AG09309 (cell line): ENCODE measurements at regions not wholly inside any gene's neighbourhood (a gene's known extent, or its start where the extent isn't known, plus 50 kb on each side); places are given as distances from the start of the nearest gene placed in this dataset.
"Not testable (repeated sequence)": the region's sequence is repeated elsewhere in the genome, so short reads cannot be mapped to it uniquely, and the experiment has no call there.

Experiments used
- DNase-seq: peaks from one replicate; pipeline ENCODE4 v3.0.0-alpha.2; 2010; ENCODE audit warnings: low read depth
- H3K4me3 ChIP-seq: 2 replicates; pipeline ENCODE4 v1.5.1; 2011; ENCODE audit warnings: mild to moderate bottlenecking, low read depth, low read length, moderate library complexity; ENCODE audit not compliant: control insufficient read depth
- TF ChIP-seq, protein P1 (sequence below): IDR thresholded peaks from 2 replicates; pipeline ENCODE4 v1.5.1; 2011; ENCODE audit warnings: mild to moderate bottlenecking, low read depth, low read length, inconsistent platforms; ENCODE audit not compliant: insufficient read depth, control insufficient read depth; ENCODE audit errors: missing control alignments

DNA sequence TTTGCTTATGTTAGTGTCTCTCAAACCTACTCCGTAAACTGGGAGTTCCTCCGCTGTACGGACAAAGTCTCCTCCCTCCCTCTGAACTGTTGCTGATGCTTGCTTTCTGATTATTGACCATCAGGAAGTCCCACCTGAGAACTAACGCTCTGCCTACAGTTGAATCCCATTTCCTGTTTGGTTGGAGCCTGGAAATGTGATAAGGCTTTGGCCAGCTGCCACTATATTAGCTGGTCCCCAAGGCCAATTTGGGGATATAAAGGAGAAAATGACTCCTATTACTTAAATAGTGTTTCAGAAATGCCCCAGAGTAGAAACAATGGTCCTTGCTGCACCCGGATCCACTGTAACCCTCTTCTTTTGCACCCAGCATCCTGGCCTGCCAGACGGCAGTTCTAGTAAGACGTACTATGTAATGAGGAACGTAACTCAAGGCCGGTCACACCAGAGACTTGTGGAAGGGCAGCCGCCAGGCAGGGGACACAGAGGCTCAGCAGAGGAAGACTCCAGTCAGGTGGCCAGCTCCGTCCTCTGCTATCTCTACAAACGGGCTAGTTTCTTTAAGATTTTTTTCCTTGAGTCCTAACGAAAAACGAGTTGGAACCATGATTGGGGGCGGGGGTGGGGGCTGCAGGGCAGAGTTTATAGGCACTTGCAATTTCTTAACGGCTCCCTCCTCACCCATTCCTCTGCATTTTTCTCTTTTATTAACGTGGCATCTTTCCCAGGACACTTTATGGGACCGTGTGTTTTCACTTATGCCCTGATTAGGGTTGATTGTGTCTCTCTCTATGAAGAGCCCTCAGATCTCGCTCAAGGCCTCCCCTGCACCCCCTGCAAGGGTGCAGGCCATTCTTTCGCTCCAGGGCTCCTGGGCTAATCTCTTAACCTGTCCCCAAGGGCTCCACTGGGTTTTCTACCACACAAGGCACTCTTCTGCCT lies 72.8 kb upstream of the CDON start:
- TF ChIP-seq, protein P1, sequence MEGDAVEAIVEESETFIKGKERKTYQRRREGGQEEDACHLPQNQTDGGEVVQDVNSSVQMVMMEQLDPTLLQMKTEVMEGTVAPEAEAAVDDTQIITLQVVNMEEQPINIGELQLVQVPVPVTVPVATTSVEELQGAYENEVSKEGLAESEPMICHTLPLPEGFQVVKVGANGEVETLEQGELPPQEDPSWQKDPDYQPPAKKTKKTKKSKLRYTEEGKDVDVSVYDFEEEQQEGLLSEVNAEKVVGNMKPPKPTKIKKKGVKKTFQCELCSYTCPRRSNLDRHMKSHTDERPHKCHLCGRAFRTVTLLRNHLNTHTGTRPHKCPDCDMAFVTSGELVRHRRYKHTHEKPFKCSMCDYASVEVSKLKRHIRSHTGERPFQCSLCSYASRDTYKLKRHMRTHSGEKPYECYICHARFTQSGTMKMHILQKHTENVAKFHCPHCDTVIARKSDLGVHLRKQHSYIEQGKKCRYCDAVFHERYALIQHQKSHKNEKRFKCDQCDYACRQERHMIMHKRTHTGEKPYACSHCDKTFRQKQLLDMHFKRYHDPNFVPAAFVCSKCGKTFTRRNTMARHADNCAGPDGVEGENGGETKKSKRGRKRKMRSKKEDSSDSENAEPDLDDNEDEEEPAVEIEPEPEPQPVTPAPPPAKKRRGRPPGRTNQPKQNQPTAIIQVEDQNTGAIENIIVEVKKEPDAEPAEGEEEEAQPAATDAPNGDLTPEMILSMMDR = no peak
- DNase-seq = no peak
- no peak overlapping the region for H3K4me3 ChIP-seq

DNA sequence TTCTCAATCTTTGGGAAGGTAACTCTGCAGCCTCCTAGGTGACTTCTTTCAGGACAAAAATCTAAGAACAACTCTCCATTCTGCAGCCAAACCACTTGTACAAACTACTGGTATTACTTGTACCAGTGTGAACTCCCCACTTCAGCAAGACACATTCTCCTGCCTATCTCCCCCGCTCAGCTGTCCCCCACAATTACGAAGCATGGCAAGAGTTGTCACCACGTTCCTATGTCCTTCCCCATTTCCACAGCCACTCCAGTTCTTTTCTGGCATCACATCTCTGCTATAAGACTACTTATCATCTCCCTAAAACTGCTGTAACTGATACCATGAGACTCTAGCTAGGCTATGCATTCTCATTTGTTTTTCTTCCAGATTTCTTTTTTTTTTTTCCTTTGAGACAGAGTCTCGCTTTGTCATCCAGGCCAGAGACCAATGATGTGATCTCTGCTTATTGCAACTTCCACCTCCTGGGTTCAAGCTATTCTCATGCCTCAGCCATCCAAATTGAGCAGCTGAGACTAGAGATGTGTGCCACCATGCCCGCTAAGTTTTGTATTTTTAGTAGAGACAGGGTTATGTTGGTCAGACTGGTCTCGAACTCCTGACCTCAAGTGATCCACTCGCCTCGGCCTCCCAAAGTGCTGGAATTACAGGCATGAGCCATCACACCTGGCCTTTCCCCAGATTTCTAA lies 71.9 kb upstream of the CDON start:
- TF ChIP-seq, protein P1 = no peak
- no peak overlapping the region for H3K4me3 ChIP-seq
- DNase-seq = no peak

DNA sequence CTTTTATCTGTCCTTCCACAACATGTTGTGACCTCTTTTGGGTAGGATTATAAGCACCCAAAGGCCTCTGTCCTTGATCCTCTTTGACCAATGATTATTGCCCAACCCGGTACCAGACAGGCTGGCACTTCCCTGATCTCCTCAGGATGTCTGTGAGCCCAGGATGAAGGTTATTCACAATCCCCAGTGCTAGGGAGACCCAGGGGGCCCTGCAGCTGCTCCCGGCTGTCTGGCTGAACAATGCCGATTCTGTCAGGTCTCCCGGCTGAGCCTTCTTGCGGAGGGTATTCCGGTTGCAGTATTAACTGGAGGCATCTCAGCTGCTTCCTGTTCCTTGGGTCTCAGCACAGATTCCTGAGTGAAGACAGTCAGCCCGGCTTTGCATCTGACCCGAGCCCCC lies 71.2 kb upstream of the CDON start:
- DNase-seq = no peak
- TF ChIP-seq, protein P1 = no peak
- H3K4me3 ChIP-seq = no peak overlapping the region

DNA sequence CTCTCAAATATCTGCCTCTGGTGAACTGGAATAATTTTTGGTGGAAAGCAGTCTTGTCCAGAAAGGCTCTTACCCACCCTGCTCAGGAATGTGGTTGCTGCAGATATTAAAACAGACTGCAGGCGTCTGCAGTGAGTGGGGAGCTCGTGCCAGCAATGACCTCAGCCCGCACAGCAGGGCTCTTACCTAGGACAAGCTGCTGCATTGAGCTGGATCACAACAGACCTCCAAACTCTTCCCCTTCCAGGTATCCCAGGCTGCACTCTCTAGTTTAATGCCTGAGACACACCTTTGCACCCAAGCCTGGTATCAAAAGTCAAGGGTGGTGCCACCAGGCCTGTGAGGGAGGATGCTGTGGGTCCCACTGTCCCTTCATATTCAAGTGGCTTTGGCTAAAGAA lies 69.7 kb upstream of the CDON start:
- no peak for DNase-seq
- TF ChIP-seq, protein P1 = no peak
- no peak overlapping the region for H3K4me3 ChIP-seq

DNA sequence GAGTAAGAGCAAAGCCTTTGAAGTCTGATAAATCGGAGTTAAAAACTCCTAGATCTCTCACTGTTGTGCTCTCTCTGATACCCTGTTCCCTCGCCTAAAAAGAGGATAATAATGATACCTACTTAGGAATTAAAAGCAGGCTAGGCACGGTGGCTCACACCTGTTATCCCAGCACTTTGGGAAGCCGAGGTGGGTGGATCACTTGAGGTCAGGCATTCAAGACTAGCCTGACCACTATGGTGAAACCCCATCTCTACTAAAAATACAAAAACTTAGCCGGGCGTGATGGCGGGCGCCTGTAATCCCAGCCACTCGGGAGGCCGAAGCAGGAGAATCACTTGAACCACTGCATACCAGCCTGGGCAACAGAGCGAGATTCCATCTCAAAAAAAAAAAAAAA lies 68.1 kb upstream of the CDON start:
- H3K4me3 ChIP-seq, DNase-seq: not testable (repeated sequence)

- H3K4me3 ChIP-seq = no peak overlapping the region
- TF ChIP-seq, protein P1 = no peak
- no peak for DNase-seq
Measured at GRCh38 chr11:126129727-126130671, 67.3 kb upstream of the CDON start.
